Stomach (tissue), 8 donors: ENCODE measurements at regions not wholly inside any gene's neighbourhood (a gene's known extent, or its start where the extent isn't known, plus 50 kb on each side); places are given as distances from the start of the nearest gene placed in this dataset.

Source experiments
- DNase-seq, 2 donors: peaks; one replicate each; pipeline versions ENCODE4 v3.0.0 to v3.0.0-alpha.2; 2013 to 2019
- H3K27ac ChIP-seq, 5 donors: fragments of 200-600 bp in 4 of 5; sonication (generic) in 4 of 5; one replicate each; pipeline ENCODE4 v1.5.1; 2013 to 2019; ENCODE audit warnings: mild to moderate bottlenecking in 1 of 5, moderate library complexity in 1 of 5
- H3K27me3 ChIP-seq, 3 donors: fragments of 200-600 bp; sonication (generic); one replicate each; pipeline ENCODE4 v1.5.1; 2017 to 2019; ENCODE audit warnings: mixed run types in 1 of 3
- H3K36me3 ChIP-seq, 4 donors: fragments of 200-600 bp; sonication (generic); 1 replicate in 3 of 4; 2 replicates in 1 of 4; pipeline ENCODE4 v1.5.1; 2016 to 2019
- H3K4me1 ChIP-seq, 4 donors: fragments of 200-600 bp; sonication (generic); one replicate each; pipeline ENCODE4 v1.5.1; 2016 to 2019
- H3K4me3 ChIP-seq, 4 donors: fragments of 200-600 bp; sonication (generic) in 3 of 4; one replicate each; pipeline ENCODE4 v1.5.1; 2016 to 2019; ENCODE audit warnings: mild to moderate bottlenecking in 1 of 4
- H3K9me3 ChIP-seq, 4 donors: fragments of 200-600 bp; sonication (generic); one replicate each; pipeline ENCODE4 v1.5.1; 2016 to 2019
- CTCF ChIP-seq, 7 experiments: fragments of 450-650 bp in 4 of 7; fragments of 200-600 bp in 3 of 7; sonication (generic) in 3 of 7; IDR thresholded peaks; one replicate each; pipeline ENCODE4 v1.5.1; 2016 to 2019; ENCODE audit warnings: antibody characterized with exemption in 7 of 7, control low read depth in 2 of 7, mild to moderate bottlenecking in 1 of 7
- EP300 ChIP-seq: sonication (generic); formaldehyde crosslinking; IDR thresholded peaks from one replicate; pipeline ENCODE4 v1.6.1; 2017; ENCODE audit warnings: antibody characterized with exemption
- POLR2A ChIP-seq, 4 donors: fragments of 450-650 bp; IDR thresholded peaks; one replicate each; pipeline ENCODE4 v1.6.1; 2016; ENCODE audit warnings: antibody characterized with exemption in 4 of 4, control low read depth in 2 of 4, mild to moderate bottlenecking in 1 of 4, moderate library complexity in 1 of 4
- POLR2AphosphoS5 ChIP-seq, 3 donors: sonication (generic); formaldehyde crosslinking; IDR thresholded peaks; one replicate each; pipeline ENCODE4 v1.6.1; 2016; ENCODE audit warnings: antibody characterized with exemption in 3 of 3
- WGBS, 5 donors: extraction: QIAGEN DNeasy Blood & Tissue Kit in 3 of 5; methylation state at CpG; one replicate each; pipeline versions ENCODE4 v1.1.5 to v1.1.7; 2013 to 2018; 5-methylcytosine and 5-hydroxymethylcytosine counted together
- intact Hi-C: fragments of 100-400 bp; cut with DNase I; formaldehyde crosslinking; loops from one replicate; pipeline ENCODE4 v1.15.1; 2023; ENCODE audit warnings: low total_unique reads
- donor health status: healthy with polysubstance abuse.
- donor health status: Bipolar disorder and iron deficiency.
- donor health status: healthy.

GRCh38 chr3:152558386-152558785, 276.5 kb upstream of the P2RY1 start:
- TF ChIP-seq POLR2AphosphoS5 (IDR thresholded peaks at IDR 0.05) (no peak), POLR2A (IDR thresholded peaks at IDR 0.05) (no peak), EP300 (no peak), CTCF (IDR thresholded peaks at IDR 0.05) (no peak)
- H3K27ac ChIP-seq: no peak overlapping the region
- WGBS, 5 donors: 76 to 91% (median 88%) methylated on average over 1 of the region's 1 CpG
- intact Hi-C loops: no loop called here
- no peak for DNase-seq
- H3K4me1 ChIP-seq: no peaks in the 10 kb centered on the region
- H3K9me3 ChIP-seq: no peaks in the 10 kb centered on the region
- H3K4me3 ChIP-seq: no peak overlapping the region
- no peaks in the 10 kb centered on the region for H3K36me3 ChIP-seq
- no peaks in the 10 kb centered on the region for H3K27me3 ChIP-seq

GRCh38 chr3:152559246-152559645, 275.7 kb upstream of the P2RY1 start:
- H3K27ac ChIP-seq: no peak overlapping the region
- no peak for DNase-seq
- no peaks in the 10 kb centered on the region for H3K9me3 ChIP-seq
- no peaks in the 10 kb centered on the region for H3K36me3 ChIP-seq
- intact Hi-C loops: no loop called here
- 94 to 98% (median 97%) methylated on average over 15 to 18 of the region's 18 CpGs for WGBS, 5 donors
- TF ChIP-seq CTCF (IDR thresholded peaks at IDR 0.05): no peak
- no peak for TF ChIP-seq POLR2AphosphoS5 (IDR thresholded peaks at IDR 0.05)
- no peak for TF ChIP-seq POLR2A (IDR thresholded peaks at IDR 0.05)
- no peak for TF ChIP-seq EP300
- no peaks in the 10 kb centered on the region for H3K4me1 ChIP-seq
- no peak overlapping the region for H3K4me3 ChIP-seq
- no peaks in the 10 kb centered on the region for H3K27me3 ChIP-seq

- Histone ChIP-seq H3K9me3 (no peaks in the 10 kb centered on the region), H3K27me3 (no peaks in the 10 kb centered on the region), H3K4me3 (no peak overlapping the region), H3K27ac (no peak overlapping the region), H3K36me3 (no peaks in the 10 kb centered on the region), H3K4me1 (no peaks in the 10 kb centered on the region)
- peak in 1 of 2 donors; percentile 24 for DNase-seq
- WGBS, 5 donors: 91 to 94% (median 93%) methylated on average over 1 of the region's 1 CpG
- intact Hi-C loops: no loop called here
- no peak for TF ChIP-seq POLR2A (IDR thresholded peaks at IDR 0.05)
- no peak for TF ChIP-seq EP300
- no peak for TF ChIP-seq POLR2AphosphoS5 (IDR thresholded peaks at IDR 0.05)
- no peak for TF ChIP-seq CTCF (IDR thresholded peaks at IDR 0.05)
Observed at GRCh38 chr3:152564459-152564858, 270.5 kb upstream of the P2RY1 start.

- H3K9me3 ChIP-seq: no peaks in the 10 kb centered on the region
- no peak overlapping the region for H3K4me3 ChIP-seq
- intact Hi-C loops: no loop called here
- no peaks in the 10 kb centered on the region for H3K4me1 ChIP-seq
- peak in 1 of 2 donors; percentile 69 for DNase-seq
- H3K27me3 ChIP-seq: no peaks in the 10 kb centered on the region
- H3K27ac ChIP-seq: no peak overlapping the region
- no peaks in the 10 kb centered on the region for H3K36me3 ChIP-seq
- 55 to 60% (median 59%) methylated on average over 4 of the region's 4 CpGs for WGBS, 5 donors
- TF ChIP-seq EP300 (no peak), CTCF (IDR thresholded peaks at IDR 0.05) (peak in 3 of 7 experiments; percentile 12 to 26 (median 21))
Observed at GRCh38 chr3:152574461-152575079, 260.4 kb upstream of the P2RY1 start.
